ENCODE measurements at regions not wholly inside any gene's neighbourhood (a gene's known extent, or its start where the extent isn't known, plus 50 kb on each side); places are given as distances from the start of the nearest gene placed in this dataset.

- peak; percentile 76 for DNase-seq
Measured at GRCh38 chr10:44827431-44828006, 83.6 kb upstream of the TMEM72 start.

DNA sequence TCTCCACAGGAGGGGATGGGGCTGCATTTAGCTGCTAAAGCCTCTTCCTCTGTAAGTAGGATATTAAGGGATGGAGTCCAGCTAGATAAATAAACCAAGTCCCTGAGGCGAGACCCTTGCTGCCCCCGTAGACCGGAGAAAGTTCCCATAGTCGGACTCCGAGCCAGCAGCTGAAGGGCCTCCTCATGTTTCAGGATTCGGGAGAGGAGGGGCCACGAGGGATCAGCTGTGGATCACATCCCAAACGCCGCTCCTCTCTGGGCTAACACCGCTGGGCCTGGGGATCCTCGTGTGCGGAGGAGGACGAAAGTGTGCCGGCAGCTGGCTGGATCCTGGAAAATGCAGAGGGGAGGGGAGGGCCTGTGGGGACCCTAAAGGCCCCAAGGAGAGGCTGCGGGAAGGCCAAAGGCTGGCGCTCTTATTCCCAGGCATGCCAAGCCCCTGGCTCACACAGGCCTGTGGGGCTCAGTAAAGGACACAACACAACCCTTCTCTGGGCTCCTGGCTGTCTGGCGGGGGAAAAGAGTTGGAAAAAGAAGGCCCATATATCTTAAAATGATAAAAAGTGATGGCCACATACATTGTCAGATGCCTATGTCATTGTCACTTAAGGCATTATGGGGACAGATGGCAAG, 82.5 kb upstream of the TMEM72 start:
- DNase-seq, result no peak

GRCh38 chr10:44829426-44829825, 81.7 kb upstream of the TMEM72 start:
- no peak for DNase-seq

- DNase-seq, result no peak
Measured at GRCh38 chr10:44830022-44830421, 81.1 kb upstream of the TMEM72 start.

GRCh38 chr10:44831581-44831980, 79.6 kb upstream of the TMEM72 start:
- no peak for DNase-seq

- no peak for DNase-seq
Measured at GRCh38 chr10:44832595-44833390, 78.3 kb upstream of the TMEM72 start.

GRCh38 chr10:44834131-44834530, 77.0 kb upstream of the TMEM72 start:
- DNase-seq, result no peak

DNA sequence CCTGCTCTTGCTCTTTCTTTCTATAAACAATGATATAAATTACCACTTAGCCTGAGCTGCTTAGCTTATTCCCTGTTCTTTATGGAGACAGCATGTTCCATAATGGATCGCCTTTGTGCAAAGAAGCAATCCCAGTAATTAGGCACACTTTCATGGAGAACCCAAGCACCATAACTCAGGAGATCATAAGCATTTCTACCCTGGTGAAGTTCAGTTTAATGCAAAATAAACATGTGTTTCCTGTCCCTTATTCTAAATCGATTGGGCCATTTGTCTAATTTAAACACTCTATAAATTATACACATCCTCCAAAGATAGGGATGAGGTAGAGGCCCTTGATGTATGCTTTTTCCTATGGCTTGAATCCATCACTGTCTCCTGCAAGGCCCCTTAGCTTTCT, 75.8 kb upstream of the TMEM72 start:
- no peak for DNase-seq

DNA sequence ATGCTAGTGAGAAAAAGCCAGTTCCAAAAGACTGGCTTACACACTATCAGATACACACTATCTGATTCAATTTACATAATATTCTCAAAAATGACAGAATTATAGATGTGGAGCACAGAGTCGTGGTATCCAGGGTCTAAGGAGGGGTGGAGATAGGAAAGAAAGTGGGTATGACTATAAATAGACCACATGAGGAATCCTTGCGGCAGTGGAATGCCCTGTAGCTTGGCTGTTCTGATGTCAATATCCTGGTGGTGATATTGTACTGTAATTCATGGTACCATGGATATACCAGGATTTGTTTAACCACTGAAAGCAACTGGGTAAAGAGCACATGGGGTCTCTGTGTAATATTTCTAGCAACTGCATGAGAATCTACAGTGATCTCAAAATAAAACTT, 67.7 kb upstream of the TMEM72 start:
- no peak for DNase-seq

DNA sequence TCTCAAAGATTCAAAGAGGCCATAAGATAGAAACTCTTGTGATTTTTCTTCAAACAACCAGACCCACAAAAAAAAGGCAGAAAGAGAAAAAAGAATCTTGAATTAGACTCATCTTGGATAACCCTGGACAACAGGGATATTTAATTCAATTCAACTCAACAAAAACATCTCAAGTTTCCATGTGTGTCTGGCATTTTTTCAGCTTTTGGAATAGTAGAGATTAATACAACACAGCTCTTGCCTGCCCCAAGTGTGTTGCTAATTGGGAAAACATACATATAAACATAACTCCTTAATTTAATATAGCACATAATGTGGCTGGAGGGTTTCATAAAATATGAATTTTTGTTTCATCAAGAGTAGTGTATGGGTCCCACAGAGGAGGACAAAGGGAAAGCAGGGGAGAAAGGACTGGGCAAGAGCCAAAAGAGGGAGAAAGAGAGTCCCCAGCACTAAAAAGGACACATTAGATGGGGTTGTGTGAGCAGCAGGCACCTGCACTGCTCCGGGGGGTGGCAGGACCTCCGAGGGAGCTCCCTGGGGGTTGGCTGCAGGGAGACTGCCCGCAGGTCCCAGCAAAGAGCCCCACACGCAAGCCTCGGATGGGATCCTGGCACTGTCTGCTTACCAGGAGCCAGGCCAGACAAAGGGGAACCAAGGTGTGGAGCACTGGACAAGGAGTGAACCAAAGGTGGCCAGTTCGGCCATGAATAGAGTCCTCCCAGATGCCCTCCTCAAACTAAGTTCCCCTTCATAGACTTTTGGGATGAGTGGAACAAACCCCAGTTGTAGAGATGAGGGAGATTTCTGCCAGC, 65.6 kb upstream of the TMEM72 start:
- DNase-seq, result no peak

DNA sequence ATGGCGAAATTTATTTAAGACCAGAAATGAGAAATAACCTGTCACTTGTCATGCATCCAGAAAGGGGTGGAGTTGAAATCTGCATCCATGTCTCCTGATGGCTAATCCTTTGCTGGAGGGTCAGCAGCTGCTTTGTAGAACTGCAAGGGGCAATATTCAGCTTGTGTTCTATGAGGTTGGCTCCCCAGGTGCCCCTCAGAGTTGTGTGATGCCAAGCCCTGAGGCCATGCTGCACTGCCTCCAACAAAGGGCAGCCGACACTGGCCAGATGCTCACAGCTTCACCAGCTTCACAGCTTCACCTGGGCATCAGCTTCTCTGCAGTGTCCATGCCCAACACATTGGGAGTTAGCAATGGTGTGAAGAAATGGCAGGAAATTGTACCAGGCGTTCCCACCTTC, 64.0 kb upstream of the TMEM72 start:
- DNase-seq, result no peak

- DNase-seq, result no peak
Measured at GRCh38 chr10:44848211-44848610, 62.9 kb upstream of the TMEM72 start.

GRCh38 chr10:44849936-44850335, 61.2 kb upstream of the TMEM72 start:
- no peak for DNase-seq

DNA sequence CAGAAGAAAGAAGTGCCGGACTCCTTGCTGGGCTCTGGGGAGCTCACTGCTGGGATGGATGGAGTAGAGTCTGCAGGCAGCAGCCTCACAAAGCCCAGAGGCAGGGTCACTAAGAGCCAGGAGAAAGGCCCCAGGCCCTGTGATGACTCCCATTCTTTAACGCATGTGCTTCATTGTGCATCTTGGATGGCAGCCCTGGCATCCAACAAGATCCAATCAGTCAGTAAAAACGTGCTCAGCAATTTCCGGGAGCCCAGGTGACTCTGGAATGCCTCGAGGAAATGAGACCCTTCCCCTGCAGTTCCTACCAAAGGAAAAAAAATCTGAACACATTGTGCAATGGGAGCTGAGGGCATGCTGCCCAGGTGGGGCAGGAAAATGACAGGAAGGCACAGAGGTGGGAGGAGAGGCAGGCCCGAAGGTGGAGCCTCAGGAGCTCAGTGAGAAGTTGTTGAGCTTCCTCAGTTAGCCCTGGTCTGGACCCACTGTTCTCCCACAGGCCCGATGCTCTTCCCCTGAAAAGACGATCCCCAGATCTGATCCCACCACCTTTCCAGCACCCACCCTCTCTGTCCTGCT, 60.7 kb upstream of the TMEM72 start:
- no peak for DNase-seq

GRCh38 chr10:44851413-44851812, 59.7 kb upstream of the TMEM72 start:
- no peak for DNase-seq

DNA sequence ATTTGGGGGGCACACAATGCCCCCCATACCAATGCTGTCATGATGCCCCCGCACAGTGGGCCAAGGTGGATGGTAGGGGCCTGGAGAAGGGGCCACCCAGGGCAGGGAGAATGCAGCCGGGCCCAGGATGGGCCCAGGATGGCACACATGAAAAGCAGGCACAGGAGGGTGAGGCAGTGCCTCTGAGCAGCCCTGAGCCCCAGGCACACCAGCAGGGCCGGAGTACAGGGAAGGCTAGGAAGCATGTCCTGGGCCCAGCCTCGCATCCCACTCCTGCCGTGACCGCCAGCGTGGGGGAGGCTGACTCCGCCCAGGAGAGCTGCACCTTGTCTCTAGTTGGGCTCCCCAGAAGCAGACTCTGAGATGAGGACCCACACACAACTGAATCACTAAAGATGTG, 59.3 kb upstream of the TMEM72 start:
- no peak for DNase-seq

DNA sequence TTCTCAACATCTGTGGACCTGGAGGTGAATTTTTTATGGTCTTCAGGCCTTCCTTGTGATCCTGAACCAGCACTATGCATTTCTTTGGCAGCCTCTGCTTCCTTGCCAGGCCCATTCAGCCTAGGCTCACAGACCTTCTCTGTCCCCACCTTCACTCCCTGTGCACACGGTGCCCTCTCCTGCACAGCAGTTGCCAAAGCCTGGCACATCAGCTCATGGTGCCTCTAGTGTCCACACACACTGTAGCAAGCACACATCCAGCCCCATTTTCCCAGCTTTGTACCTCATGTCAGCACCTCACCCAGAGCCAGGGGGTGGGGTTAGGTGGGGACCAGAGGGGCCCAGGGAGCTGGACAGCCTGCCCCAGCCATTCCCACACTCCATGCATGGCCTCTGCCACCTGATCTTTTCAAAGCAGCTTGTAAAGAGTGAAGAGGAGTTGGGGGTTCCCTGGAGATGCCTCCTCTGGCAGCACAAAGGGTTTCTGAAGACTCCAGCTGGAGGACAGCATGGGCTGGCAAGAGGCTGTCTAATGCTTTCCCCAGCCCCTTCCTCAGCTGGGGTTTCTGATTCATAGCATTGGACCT, 57.9 kb upstream of the TMEM72 start:
- DNase-seq, result no peak

DNA sequence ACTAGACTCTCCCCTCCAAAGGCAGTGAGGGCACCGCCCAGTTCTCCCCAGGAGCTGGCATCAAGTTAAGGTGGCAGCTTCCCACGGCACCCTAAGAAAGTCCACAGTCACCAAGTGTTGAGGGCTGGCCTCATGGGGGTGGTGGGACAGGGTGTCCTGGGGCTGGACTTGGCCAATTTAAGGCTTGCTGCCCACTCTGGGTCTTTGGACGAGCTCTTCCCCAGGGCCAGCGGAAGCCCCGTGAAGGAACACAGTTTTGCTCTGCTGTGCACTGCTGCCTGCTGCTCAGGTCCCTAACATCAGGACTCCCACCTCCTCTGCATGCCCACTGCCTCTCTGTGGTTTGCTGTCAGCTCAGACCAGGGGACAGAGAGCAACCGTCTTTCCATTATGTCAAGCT, 57.3 kb upstream of the TMEM72 start:
- no peak for DNase-seq

DNA sequence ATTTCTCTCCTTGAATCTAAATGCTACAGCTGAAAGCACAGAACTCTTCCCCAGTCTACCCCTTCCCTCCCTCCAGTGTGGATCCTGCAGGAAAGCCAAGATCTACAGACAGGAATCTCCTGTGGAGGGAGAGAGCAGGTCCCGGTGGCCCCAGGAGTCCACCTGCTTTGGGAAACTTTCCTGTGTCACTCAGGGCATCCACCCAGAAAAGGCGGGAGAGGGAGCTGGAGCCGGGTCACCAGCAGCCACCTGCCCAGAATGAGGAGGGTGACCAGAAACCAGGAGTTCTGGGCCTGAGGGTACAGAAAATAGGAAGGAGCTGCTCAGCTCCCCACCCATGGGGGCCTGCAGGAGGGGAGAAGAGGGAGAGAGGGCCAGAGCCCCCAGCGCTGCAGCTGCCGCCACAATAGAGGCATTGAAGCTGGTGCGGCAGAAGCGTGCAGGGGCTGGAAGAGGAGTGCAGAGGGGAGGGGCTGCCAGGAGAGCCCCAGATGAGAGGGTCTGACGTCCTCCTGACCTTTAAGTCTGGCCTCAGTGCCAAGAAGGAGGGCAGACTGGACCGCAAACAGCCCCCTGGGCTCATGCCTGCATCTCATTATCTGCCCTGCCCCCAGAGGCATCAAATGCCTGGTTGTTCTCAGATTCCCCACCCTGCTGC, 56.3 kb upstream of the TMEM72 start:
- no peak for DNase-seq

DNA sequence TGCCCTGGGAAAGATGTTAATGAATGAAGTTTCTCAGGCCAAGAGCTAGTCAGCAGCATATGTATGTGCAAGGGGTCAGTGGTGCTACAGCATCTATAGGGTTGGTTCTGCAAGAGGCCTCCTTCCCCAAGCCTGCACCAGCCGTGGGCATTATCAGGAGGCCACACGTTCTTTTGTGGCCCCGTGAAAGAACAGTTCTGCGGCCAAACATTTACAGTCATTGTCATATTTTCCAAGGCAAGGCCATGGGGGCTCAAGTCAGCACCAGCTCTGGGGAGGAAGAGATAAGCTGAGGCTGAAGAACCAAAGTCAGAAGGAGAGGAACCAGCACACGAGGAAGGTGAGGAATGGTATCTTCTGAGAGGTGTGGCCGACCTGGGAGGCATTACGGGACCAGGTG, 54.4 kb upstream of the TMEM72 start:
- no peak for DNase-seq

DNA sequence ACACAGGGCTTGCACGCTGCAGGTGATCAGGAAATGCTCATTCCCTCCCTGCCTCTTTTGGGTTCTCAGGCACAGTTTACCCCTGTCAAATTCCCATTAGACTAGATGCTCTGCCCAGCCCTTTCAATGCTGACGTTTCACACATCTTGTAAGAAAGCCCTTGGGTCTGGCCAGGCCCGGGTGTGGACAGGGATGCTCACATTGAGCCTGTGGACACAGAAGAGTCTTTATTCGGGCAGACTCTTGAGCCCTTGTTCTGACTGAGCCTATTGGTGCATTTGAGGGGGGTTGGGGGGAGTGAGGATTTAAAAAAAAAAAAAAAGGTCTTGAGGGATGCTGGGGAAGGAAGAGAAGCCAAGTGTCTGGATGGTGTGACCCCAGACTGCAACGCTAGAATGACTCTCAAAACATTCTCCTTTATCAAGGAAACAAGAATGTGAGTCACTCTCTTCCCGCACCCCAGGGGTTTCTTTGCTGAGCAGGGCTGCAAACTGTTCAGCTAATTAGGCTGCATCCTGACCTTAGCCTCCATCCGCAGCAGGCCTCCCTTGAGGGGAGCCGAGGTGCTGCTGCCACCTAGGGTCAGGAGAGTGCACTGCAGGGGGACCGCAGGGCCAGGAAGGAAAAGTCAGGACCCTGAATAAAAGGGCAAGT, 53.6 kb upstream of the TMEM72 start:
- DNase-seq, result peak; percentile 10

DNA sequence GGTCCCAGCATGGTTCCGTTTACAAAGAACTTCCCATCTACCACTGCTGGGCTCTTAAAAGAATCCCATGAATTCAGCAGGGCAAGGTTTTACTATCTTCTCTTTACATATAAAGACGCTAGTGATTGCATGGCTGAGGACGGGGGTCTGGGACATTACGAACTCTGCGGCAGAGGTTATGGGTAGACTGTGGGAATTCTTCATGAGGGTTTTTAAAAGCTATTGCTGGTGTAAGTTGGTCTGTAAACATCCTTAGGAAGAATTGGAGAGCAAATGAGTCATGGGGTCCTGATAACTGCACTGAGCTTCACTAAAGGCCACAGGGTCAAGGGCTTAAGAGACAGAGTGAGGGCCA, 53.1 kb upstream of the TMEM72 start:
- no peak for DNase-seq
